Vagina (tissue), 2 donors: ENCODE measurements at regions not wholly inside any gene's neighbourhood (a gene's known extent, or its start where the extent isn't known, plus 50 kb on each side); places are given as distances from the start of the nearest gene placed in this dataset.

Experiments used
- CTCF ChIP-seq, 3 experiments: fragments of 450-650 bp in 2 of 3; fragments of 200-600 bp in 1 of 3; sonication (generic) in 1 of 3; IDR thresholded peaks; one replicate each; pipeline ENCODE4 v1.5.1; 2017 to 2019; ENCODE audit warnings: antibody characterized with exemption in 3 of 3, mild to moderate bottlenecking in 2 of 3, moderate library complexity in 2 of 3
- POLR2AphosphoS5 ChIP-seq, 2 donors: sonication (generic); formaldehyde crosslinking; IDR thresholded peaks; one replicate each; pipeline ENCODE4 v1.9.0; 2017; ENCODE audit warnings: antibody characterized with exemption in 2 of 2, mild to moderate bottlenecking in 2 of 2, low read depth in 1 of 2; ENCODE audit not compliant: insufficient read depth in 1 of 2

GRCh38 chr5:20041326-20042274 lies 53.6 kb upstream of the CDH18 start:
- no peak for TF ChIP-seq CTCF (IDR thresholded peaks at IDR 0.05)
- TF ChIP-seq POLR2AphosphoS5 (IDR thresholded peaks at IDR 0.05; ENCODE audit: insufficient read depth in 1 of 2, low read depth in 1 of 2): no peak
